H9 (cell line): ENCODE measurements at regions not wholly inside any gene's neighbourhood (a gene's known extent, or its start where the extent isn't known, plus 50 kb on each side); places are given as distances from the start of the nearest gene placed in this dataset.

Experiments
- DNase-seq: peaks from one replicate; pipeline ENCODE4 v3.0.0-alpha.2; 2017
- H2AFZ ChIP-seq: one replicate; pipeline ENCODE4 v1.6.1; 2013; ENCODE audit warnings: mild to moderate bottlenecking, low read length, control low read depth, moderate library complexity
- H2AK5ac ChIP-seq: 2 replicates; pipeline ENCODE4 v1.6.1; 2013; ENCODE audit warnings: low read length, control low read depth, mixed read lengths; ENCODE audit not compliant: insufficient read length
- H2BK120ac ChIP-seq: one replicate; pipeline ENCODE4 v1.6.1; 2013; ENCODE audit warnings: low read depth, mild to moderate bottlenecking, low read length, control low read depth, inconsistent platforms; ENCODE audit not compliant: poor library complexity, severe bottlenecking
- H2BK12ac ChIP-seq: 2 replicates; pipeline ENCODE4 v1.6.1; 2013; ENCODE audit warnings: low read length, control low read depth, mixed read lengths, low read depth; ENCODE audit not compliant: insufficient read length
- H2BK15ac ChIP-seq: 2 replicates; pipeline ENCODE4 v1.6.1; 2013; ENCODE audit warnings: low read depth, low read length, control low read depth
- H2BK20ac ChIP-seq: one replicate; pipeline ENCODE4 v1.6.1; 2013; ENCODE audit warnings: low read depth, mild to moderate bottlenecking, low read length, control low read depth, inconsistent platforms; ENCODE audit not compliant: poor library complexity, severe bottlenecking
- H2BK5ac ChIP-seq: 2 replicates; pipeline ENCODE4 v1.6.1; 2013; ENCODE audit warnings: low read length, control low read depth, mixed read lengths; ENCODE audit not compliant: insufficient read length
- H3K14ac ChIP-seq: 2 replicates; pipeline ENCODE4 v1.6.1; 2013; ENCODE audit warnings: low read length, control low read depth; ENCODE audit not compliant: insufficient read depth
- H3K18ac ChIP-seq: 2 replicates; pipeline ENCODE4 v1.6.1; 2013; ENCODE audit warnings: low read depth, mild to moderate bottlenecking, mixed read lengths, low read length, control low read depth; ENCODE audit not compliant: insufficient read length
- H3K23ac ChIP-seq: 2 replicates; pipeline ENCODE4 v1.6.1; 2013; ENCODE audit warnings: low read length, control low read depth, mixed read lengths, low read depth; ENCODE audit not compliant: insufficient read length
- H3K23me2 ChIP-seq: 2 replicates; pipeline ENCODE4 v1.6.1; 2013; ENCODE audit warnings: low read depth, mild to moderate bottlenecking, mixed read lengths, low read length, control low read depth; ENCODE audit not compliant: insufficient read length, poor library complexity, severe bottlenecking
- H3K27ac ChIP-seq: 2 replicates; pipeline ENCODE4 v1.5.1; 2013; ENCODE audit warnings: low read length, control low read depth, mixed read lengths, low read depth; ENCODE audit not compliant: insufficient read length
- H3K27me3 ChIP-seq: 2 replicates; pipeline ENCODE4 v1.6.1; 2013; ENCODE audit warnings: low read length, control low read depth, inconsistent platforms; ENCODE audit not compliant: insufficient read depth
- H3K4ac ChIP-seq: 2 replicates; pipeline ENCODE4 v1.6.1; 2013; ENCODE audit warnings: low read depth, mild to moderate bottlenecking, control low read depth, inconsistent platforms, low read length, moderate library complexity
- H3K4me1 ChIP-seq: 2 replicates; pipeline ENCODE4 v1.6.1; 2013; ENCODE audit warnings: low read length, control low read depth, inconsistent platforms; ENCODE audit not compliant: insufficient read depth
- H3K4me2 ChIP-seq: 2 replicates; pipeline ENCODE4 v1.6.1; 2013; ENCODE audit warnings: low read length, control low read depth, mixed read lengths; ENCODE audit not compliant: insufficient read length, insufficient read depth
- H3K56ac ChIP-seq: 2 replicates; pipeline ENCODE4 v1.6.1; 2013; ENCODE audit warnings: low read depth, mild to moderate bottlenecking, mixed read lengths, low read length, control low read depth; ENCODE audit not compliant: insufficient read length
- H3K79me1 ChIP-seq: 2 replicates; pipeline ENCODE4 v1.6.1; 2013; ENCODE audit warnings: low read depth, mild to moderate bottlenecking, moderate library complexity, low read length, control low read depth, inconsistent platforms; ENCODE audit not compliant: insufficient read depth, poor library complexity, severe bottlenecking
- H3K79me2 ChIP-seq: 2 replicates; pipeline ENCODE4 v1.6.1; 2013; ENCODE audit warnings: low read length, control low read depth, inconsistent platforms; ENCODE audit not compliant: insufficient read depth
- H3K9ac ChIP-seq: 2 replicates; pipeline ENCODE4 v1.6.1; 2013; ENCODE audit warnings: low read length, control low read depth, mixed read lengths; ENCODE audit not compliant: insufficient read length; ENCODE audit errors: extremely low read depth
- H3K9me3 ChIP-seq: one replicate; pipeline ENCODE4 v1.6.1; 2013; ENCODE audit warnings: low read depth, low read length, inconsistent platforms; ENCODE audit not compliant: control insufficient read depth
- H3T11ph ChIP-seq: one replicate; pipeline ENCODE4 v1.6.1; 2013; ENCODE audit warnings: mild to moderate bottlenecking, low read length, control low read depth, inconsistent platforms
- H4K20me1 ChIP-seq: one replicate; pipeline ENCODE4 v1.6.1; 2013; ENCODE audit not compliant: control insufficient read depth, insufficient read length, insufficient read depth
- H4K5ac ChIP-seq: 2 replicates; pipeline ENCODE4 v1.6.1; 2013; ENCODE audit warnings: low read depth, mild to moderate bottlenecking, mixed read lengths, low read length, control low read depth; ENCODE audit not compliant: insufficient read length
- H4K8ac ChIP-seq: replicated peaks from 2 replicates; pipeline ENCODE4 v1.6.1; 2013; ENCODE audit warnings: low read length, control low read depth, mixed read lengths, low read depth; ENCODE audit not compliant: insufficient read length
- H4K91ac ChIP-seq: 2 replicates; pipeline ENCODE4 v1.6.1; 2013; ENCODE audit warnings: low read depth, mild to moderate bottlenecking, moderate library complexity, mixed read lengths, low read length, control low read depth; ENCODE audit not compliant: insufficient read length
- H3K27ac Mint-ChIP-seq, 3 experiments: 2 replicates in 2 of 3; 3 replicates in 1 of 3; pipeline ENCODE4 v1.8.0; 2020 to 2021; ENCODE audit warnings: mixed read lengths in 3 of 3, mild to moderate bottlenecking in 1 of 3, moderate library complexity in 1 of 3
- H3K27me3 Mint-ChIP-seq: 2 replicates; pipeline ENCODE4 v1.8.0; 2021; ENCODE audit warnings: low read depth, mild to moderate bottlenecking, moderate library complexity, mixed read lengths
- H3K36me3 Mint-ChIP-seq, 3 experiments: 2 replicates in 2 of 3; 3 replicates in 1 of 3; pipeline ENCODE4 v1.8.0; 2020 to 2021; ENCODE audit warnings: low read depth in 3 of 3, mixed read lengths in 3 of 3; ENCODE audit not compliant: insufficient read depth in 1 of 3
- H3K4me1 Mint-ChIP-seq, 2 experiments: 2 replicates each; pipeline ENCODE4 v1.8.0; 2020; ENCODE audit warnings: mixed read lengths in 2 of 2
- H3K4me3 Mint-ChIP-seq, 2 experiments: 2 replicates in 1 of 2; 3 replicates in 1 of 2; pipeline ENCODE4 v1.8.0; 2020 to 2021; ENCODE audit warnings: mild to moderate bottlenecking in 2 of 2, mixed read lengths in 2 of 2, moderate library complexity in 1 of 2
- H3K9me3 Mint-ChIP-seq, 2 experiments: 2 replicates in 1 of 2; 3 replicates in 1 of 2; pipeline ENCODE4 v1.8.0; 2020; ENCODE audit warnings: mild to moderate bottlenecking in 2 of 2, mixed read lengths in 2 of 2, moderate library complexity in 1 of 2
- WGBS: extraction: QIAGEN DNeasy Blood & Tissue Kit; methylation state at CpG from one replicate; pipeline ENCODE4 v1.1.7; 2013; ENCODE audit warnings: missing lambda C conversion rate, low lambda C conversion rate, mixed read lengths; ENCODE audit not compliant: insufficient read length; ENCODE audit errors: extremely low coverage; 5-methylcytosine and 5-hydroxymethylcytosine counted together
- TF ChIP-seq, protein P1 (sequence below): fragments of 200-600 bp; sonication (generic); conservative IDR thresholded peaks from 3 replicates; pipeline ENCODE4 v1.8.0; 2021; ENCODE audit warnings: antibody characterized with exemption, mild to moderate bottlenecking

DNA sequence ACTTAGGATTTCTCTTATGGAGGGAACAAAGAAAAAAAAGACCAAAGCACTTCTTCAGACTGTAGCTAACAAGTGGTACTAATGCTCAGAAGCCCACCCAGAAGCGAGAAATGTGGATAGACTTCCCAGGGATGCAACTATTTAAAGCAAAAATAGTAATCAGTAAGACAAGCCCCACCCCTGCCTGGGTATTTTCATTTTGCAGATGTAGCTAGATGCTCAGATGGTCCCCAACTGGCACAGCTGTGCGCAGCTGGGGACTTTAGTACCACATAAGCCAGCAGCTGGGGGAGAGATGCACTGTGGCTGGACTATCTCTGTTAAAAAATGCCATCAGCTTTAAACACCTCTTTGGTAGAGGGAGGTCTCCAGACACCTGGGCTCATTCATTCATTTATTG is 77.8 kb upstream of the SPAG17 start:
- Histone ChIP-seq H2BK12ac (no peak overlapping the region), H2AK5ac (no peak overlapping the region), H3K79me1 (no peaks in the 10 kb centered on the region), H3K79me2 (no peaks in the 10 kb centered on the region), H4K5ac (no peak overlapping the region), H3K4me1 (no peaks in the 10 kb centered on the region; the same call in 1 of the 2 replicates), H2BK15ac (no peak overlapping the region), H3K9me3 (no peaks in the 10 kb centered on the region), H2BK5ac (no peak overlapping the region), H2BK20ac (no peak overlapping the region), H4K20me1 (no peaks in the 10 kb centered on the region), H3K14ac (no peak overlapping the region), H3K4me2 (no peak overlapping the region), H3K18ac (no peak overlapping the region), H2BK120ac (no peak overlapping the region), H4K91ac (no peak overlapping the region), H3K9ac (no peak overlapping the region), H3K4ac (no peak overlapping the region), H3K27ac (no peak overlapping the region), H3K56ac (no peak overlapping the region), H3K27me3 (no peaks in the 10 kb centered on the region), H3K23me2 (no peaks in the 10 kb centered on the region), H4K8ac (no peak overlapping the region), H3T11ph (no peak overlapping the region), H2AFZ (no peak overlapping the region), H3K23ac (no peak overlapping the region)
- H3K36me3 Mint-ChIP-seq, result no peaks in the 10 kb centered on the region; a peak in 1 of 7 replicates
- H3K9me3 Mint-ChIP-seq, result no peaks in the 10 kb centered on the region; a peak in 1 of 5 replicates
- no peak overlapping the region for H3K4me3 Mint-ChIP-seq
- no peaks in the 10 kb centered on the region; the same call in 1 of the 2 replicates for H3K27me3 Mint-ChIP-seq
- no peak overlapping the region for H3K27ac Mint-ChIP-seq
- TF ChIP-seq, protein P1, sequence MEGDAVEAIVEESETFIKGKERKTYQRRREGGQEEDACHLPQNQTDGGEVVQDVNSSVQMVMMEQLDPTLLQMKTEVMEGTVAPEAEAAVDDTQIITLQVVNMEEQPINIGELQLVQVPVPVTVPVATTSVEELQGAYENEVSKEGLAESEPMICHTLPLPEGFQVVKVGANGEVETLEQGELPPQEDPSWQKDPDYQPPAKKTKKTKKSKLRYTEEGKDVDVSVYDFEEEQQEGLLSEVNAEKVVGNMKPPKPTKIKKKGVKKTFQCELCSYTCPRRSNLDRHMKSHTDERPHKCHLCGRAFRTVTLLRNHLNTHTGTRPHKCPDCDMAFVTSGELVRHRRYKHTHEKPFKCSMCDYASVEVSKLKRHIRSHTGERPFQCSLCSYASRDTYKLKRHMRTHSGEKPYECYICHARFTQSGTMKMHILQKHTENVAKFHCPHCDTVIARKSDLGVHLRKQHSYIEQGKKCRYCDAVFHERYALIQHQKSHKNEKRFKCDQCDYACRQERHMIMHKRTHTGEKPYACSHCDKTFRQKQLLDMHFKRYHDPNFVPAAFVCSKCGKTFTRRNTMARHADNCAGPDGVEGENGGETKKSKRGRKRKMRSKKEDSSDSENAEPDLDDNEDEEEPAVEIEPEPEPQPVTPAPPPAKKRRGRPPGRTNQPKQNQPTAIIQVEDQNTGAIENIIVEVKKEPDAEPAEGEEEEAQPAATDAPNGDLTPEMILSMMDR, result no peak
- no peak for DNase-seq
- no CpG with 5 or more reads among the region's 2 CpGs for WGBS
- H3K4me1 Mint-ChIP-seq, result peaks cover 3 to 8% of the 10 kb centered on the region in 2 experiments
